Natural killer cell (primary cell): ENCODE measurements at regions not wholly inside any gene's neighbourhood (a gene's known extent, or its start where the extent isn't known, plus 50 kb on each side); places are given as distances from the start of the nearest gene placed in this dataset.

Experiments used
- ATAC-seq, 3 donors: fragments of 150-1000 bp in 2 of 3; fragments of 200-7000 bp in 1 of 3; cut with Tn5 transposase; 1 replicate in 1 of 3; 2 replicates in 2 of 3; pipeline ENCODE4 v1.10.0; 2021; ENCODE audit warnings: mild to moderate bottlenecking in 2 of 3, moderate library complexity in 2 of 3
- DNase-seq, 2 donors: peaks; one replicate each; pipeline versions ENCODE4 v3.0.0 to v3.0.0-alpha.2; 2013 to 2021; ENCODE audit warnings: mixed read lengths in 1 of 2
- H3K27ac ChIP-seq: one replicate; pipeline ENCODE4 v1.5.1; 2013; ENCODE audit warnings: mild to moderate bottlenecking, low read length
- H3K27me3 ChIP-seq: one replicate; pipeline ENCODE4 v1.6.1; 2013; ENCODE audit warnings: low read length; ENCODE audit not compliant: control insufficient read depth, insufficient read depth
- H3K36me3 ChIP-seq: one replicate; pipeline ENCODE4 v1.6.1; 2013; ENCODE audit warnings: low read length; ENCODE audit not compliant: control insufficient read depth, insufficient read depth
- H3K4me1 ChIP-seq: one replicate; pipeline ENCODE4 v1.6.1; 2013; ENCODE audit warnings: low read length; ENCODE audit not compliant: control insufficient read depth, insufficient read depth
- H3K4me3 ChIP-seq: one replicate; pipeline ENCODE4 v1.5.1; 2013; ENCODE audit warnings: low read length
- H3K9me3 ChIP-seq: one replicate; pipeline ENCODE4 v1.6.1; 2013; ENCODE audit warnings: low read length; ENCODE audit not compliant: control insufficient read depth, insufficient read depth
- H3K27ac Mint-ChIP-seq, 2 donors: one replicate each; pipeline ENCODE4 v1.8.0; 2022; ENCODE audit warnings: mild to moderate bottlenecking in 2 of 2, mixed read lengths in 2 of 2, moderate library complexity in 1 of 2
- H3K27me3 Mint-ChIP-seq, 2 donors: one replicate each; pipeline ENCODE4 v1.8.0; 2022; ENCODE audit warnings: low read depth in 2 of 2, mixed read lengths in 2 of 2
- H3K36me3 Mint-ChIP-seq: one replicate; pipeline ENCODE4 v1.8.0; 2022; ENCODE audit warnings: mixed read lengths
- H3K4me1 Mint-ChIP-seq, 2 donors: one replicate each; pipeline ENCODE4 v1.8.0; 2022; ENCODE audit warnings: mixed read lengths in 2 of 2
- H3K4me3 Mint-ChIP-seq: one replicate; pipeline ENCODE4 v1.8.0; 2022; ENCODE audit warnings: mild to moderate bottlenecking, moderate library complexity, mixed read lengths
- H3K9me3 Mint-ChIP-seq, 2 donors: one replicate each; pipeline ENCODE4 v1.8.0; 2022; ENCODE audit warnings: mixed read lengths in 2 of 2
- WGBS: methylation state at CpG from one replicate; pipeline ENCODE4 v1.1.7; 2013; ENCODE audit warnings: missing lambda C conversion rate; ENCODE audit not compliant: insufficient coverage; 5-methylcytosine and 5-hydroxymethylcytosine counted together
- intact Hi-C: fragments of 100-400 bp; cut with micrococcal nuclease; formaldehyde crosslinking; loops from one replicate; pipeline ENCODE4 v1.14.2; 2022
- TF ChIP-seq, protein P1 (sequence below): fragments of 200-600 bp; IDR thresholded peaks from one replicate; pipeline ENCODE4 v1.8.0; 2022; ENCODE audit warnings: antibody characterized with exemption

DNA sequence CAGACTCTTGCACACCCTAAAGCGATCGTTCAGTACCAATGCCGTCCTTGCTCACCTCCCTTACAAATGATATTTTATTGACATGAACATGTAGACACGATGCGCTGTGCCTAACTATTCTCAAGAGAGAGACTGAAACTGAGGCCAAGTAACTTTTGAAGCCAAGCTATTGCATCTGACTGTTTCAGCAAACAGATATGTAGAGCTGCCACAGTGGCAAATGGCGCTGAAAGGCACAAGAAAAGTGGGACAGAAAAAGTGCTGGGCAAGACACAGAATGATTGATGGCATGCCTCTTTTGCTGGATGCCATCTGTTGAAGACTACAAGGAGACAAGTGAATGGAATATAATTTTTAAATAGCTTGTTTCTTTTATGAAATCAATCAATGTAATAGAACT lies 1157.2 kb upstream of the ADGRL4 start:
- Mint-ChIP-seq H3K36me3 (no peaks in the 10 kb centered on the region), H3K27ac (no peak overlapping the region), H3K4me3 (no peak overlapping the region), H3K4me1 (no peaks in the 10 kb centered on the region), H3K9me3 (peaks cover 10 to 18% of the 10 kb centered on the region in 2 donors), H3K27me3 (no peaks in the 10 kb centered on the region)
- Histone ChIP-seq H3K4me1 (no peaks in the 10 kb centered on the region), H3K4me3 (no peak overlapping the region), H3K27ac (no peak overlapping the region), H3K9me3 (no peaks in the 10 kb centered on the region), H3K27me3 (no peaks in the 10 kb centered on the region), H3K36me3 (no peaks in the 10 kb centered on the region)
- ATAC-seq: no peak
- TF ChIP-seq, protein P1, sequence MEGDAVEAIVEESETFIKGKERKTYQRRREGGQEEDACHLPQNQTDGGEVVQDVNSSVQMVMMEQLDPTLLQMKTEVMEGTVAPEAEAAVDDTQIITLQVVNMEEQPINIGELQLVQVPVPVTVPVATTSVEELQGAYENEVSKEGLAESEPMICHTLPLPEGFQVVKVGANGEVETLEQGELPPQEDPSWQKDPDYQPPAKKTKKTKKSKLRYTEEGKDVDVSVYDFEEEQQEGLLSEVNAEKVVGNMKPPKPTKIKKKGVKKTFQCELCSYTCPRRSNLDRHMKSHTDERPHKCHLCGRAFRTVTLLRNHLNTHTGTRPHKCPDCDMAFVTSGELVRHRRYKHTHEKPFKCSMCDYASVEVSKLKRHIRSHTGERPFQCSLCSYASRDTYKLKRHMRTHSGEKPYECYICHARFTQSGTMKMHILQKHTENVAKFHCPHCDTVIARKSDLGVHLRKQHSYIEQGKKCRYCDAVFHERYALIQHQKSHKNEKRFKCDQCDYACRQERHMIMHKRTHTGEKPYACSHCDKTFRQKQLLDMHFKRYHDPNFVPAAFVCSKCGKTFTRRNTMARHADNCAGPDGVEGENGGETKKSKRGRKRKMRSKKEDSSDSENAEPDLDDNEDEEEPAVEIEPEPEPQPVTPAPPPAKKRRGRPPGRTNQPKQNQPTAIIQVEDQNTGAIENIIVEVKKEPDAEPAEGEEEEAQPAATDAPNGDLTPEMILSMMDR: no peak
- intact Hi-C loops: no loop called here
- 93% methylated on average over 6 of the region's 6 CpGs for WGBS
- no peak for DNase-seq

DNA sequence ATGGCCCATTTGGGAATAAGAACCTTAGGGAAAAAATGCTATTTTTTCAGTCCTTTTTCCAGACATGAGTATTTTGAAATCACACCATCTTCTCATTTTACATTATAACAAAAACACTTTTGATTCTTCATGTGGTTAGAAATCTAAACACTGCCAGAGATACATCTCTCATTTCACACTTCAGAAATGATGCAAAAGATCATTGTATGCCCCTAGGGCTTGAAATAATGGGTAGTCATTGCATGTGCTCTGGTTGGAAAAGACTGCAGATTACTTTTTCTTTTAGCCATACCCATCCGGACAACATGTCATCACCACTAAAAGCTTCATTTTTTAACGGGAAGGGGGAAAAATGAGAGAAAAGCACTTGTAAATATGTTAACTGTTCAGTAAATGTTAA lies 1152.2 kb upstream of the ADGRL4 start:
- intact Hi-C loops: no loop called here
- no peaks in the 10 kb centered on the region for H3K27me3 ChIP-seq
- H3K27ac ChIP-seq: no peak overlapping the region
- no peaks in the 10 kb centered on the region for H3K4me1 Mint-ChIP-seq
- H3K27me3 Mint-ChIP-seq: no peaks in the 10 kb centered on the region
- DNase-seq (no peak), ATAC-seq (no peak)
- H3K36me3 ChIP-seq: no peaks in the 10 kb centered on the region
- TF ChIP-seq, protein P1: no peak
- H3K9me3 Mint-ChIP-seq: peaks cover 6 to 29% of the 10 kb centered on the region in 2 donors
- H3K4me3 Mint-ChIP-seq: no peak overlapping the region
- H3K4me3 ChIP-seq: no peak overlapping the region
- WGBS: no CpG with 5 or more reads among the region's 2 CpGs
- H3K4me1 ChIP-seq: no peaks in the 10 kb centered on the region
- H3K9me3 ChIP-seq: peaks cover 4% of the 10 kb centered on the region
- no peaks in the 10 kb centered on the region for H3K36me3 Mint-ChIP-seq
- no peak overlapping the region for H3K27ac Mint-ChIP-seq

DNA sequence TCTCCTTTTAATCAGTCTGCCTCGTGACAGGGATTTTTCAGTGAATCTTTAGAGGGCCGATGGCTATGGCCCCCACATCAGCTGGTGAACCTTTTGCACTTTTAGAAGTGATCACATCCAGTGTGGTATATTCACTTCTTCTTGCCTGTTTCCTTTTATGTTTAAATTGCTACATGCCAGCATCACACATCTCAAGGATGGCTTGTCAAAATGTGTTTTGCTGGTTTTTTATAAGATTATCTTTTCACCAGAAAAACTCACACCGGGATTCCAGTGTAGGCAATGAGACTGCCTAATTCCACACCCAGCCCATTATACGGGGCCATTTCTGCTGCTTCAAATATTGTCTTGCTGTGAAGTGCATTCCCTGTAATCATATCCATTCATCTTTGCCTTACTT lies 1151.7 kb upstream of the ADGRL4 start:
- H3K4me3 ChIP-seq: no peak overlapping the region
- Mint-ChIP-seq H3K4me1 (no peaks in the 10 kb centered on the region), H3K27me3 (no peaks in the 10 kb centered on the region), H3K9me3 (peaks cover 5 to 28% of the 10 kb centered on the region in 2 donors), H3K27ac (no peak overlapping the region), H3K36me3 (peaks cover 3% of the 10 kb centered on the region), H3K4me3 (no peak overlapping the region)
- H3K27ac ChIP-seq: no peak overlapping the region
- ATAC-seq: no peak
- intact Hi-C loops: no loop called here
- no peaks in the 10 kb centered on the region for H3K27me3 ChIP-seq
- DNase-seq: no peak
- no peaks in the 10 kb centered on the region for H3K36me3 ChIP-seq
- no peaks in the 10 kb centered on the region for H3K4me1 ChIP-seq
- H3K9me3 ChIP-seq: peaks cover 8% of the 10 kb centered on the region
- TF ChIP-seq, protein P1: no peak
- 74% methylated on average over 4 of the region's 4 CpGs for WGBS

DNA sequence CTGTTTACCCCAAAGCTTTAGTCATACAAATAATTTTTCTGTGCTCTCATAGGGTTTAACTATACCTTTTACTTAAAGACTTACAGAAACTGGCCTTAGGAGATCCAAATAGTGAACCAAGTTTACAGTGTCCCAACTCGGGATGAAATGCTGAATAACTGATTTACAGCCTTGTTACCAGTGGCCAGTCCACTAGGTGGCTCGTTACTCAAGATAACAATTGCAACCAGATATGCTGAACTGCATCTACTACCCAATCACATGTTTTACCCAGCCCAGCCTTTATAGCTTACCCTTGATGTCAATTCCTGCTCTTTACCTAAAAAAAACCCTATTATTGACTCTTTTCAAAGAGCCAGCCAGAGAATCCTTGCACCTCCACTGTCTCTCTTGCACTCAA lies 1148.8 kb upstream of the ADGRL4 start:
- no peak overlapping the region for H3K27ac Mint-ChIP-seq

More for the DNA sequence above, 1148.8 kb upstream of the ADGRL4 start:
- Histone ChIP-seq H3K27ac (no peak overlapping the region), H3K36me3 (no peaks in the 10 kb centered on the region), H3K9me3 (peaks cover 8% of the 10 kb centered on the region), H3K4me3 (no peak overlapping the region), H3K4me1 (no peaks in the 10 kb centered on the region), H3K27me3 (no peaks in the 10 kb centered on the region)
- intact Hi-C loops: no loop called here
- Mint-ChIP-seq H3K4me3 (no peak overlapping the region), H3K9me3 (peaks cover 8 to 37% of the 10 kb centered on the region in 2 donors), H3K36me3 (peaks cover 21% of the 10 kb centered on the region), H3K27me3 (no peaks in the 10 kb centered on the region), H3K4me1 (no peaks in the 10 kb centered on the region)
- ATAC-seq: no peak
- TF ChIP-seq, protein P1: no peak
- WGBS: 58% methylated on average over 2 of the region's 2 CpGs
- DNase-seq: no peak
